ENCODE measurements at regions not wholly inside any gene's neighbourhood (a gene's known extent, or its start where the extent isn't known, plus 50 kb on each side); places are given as distances from the start of the nearest gene placed in this dataset.

DNA sequence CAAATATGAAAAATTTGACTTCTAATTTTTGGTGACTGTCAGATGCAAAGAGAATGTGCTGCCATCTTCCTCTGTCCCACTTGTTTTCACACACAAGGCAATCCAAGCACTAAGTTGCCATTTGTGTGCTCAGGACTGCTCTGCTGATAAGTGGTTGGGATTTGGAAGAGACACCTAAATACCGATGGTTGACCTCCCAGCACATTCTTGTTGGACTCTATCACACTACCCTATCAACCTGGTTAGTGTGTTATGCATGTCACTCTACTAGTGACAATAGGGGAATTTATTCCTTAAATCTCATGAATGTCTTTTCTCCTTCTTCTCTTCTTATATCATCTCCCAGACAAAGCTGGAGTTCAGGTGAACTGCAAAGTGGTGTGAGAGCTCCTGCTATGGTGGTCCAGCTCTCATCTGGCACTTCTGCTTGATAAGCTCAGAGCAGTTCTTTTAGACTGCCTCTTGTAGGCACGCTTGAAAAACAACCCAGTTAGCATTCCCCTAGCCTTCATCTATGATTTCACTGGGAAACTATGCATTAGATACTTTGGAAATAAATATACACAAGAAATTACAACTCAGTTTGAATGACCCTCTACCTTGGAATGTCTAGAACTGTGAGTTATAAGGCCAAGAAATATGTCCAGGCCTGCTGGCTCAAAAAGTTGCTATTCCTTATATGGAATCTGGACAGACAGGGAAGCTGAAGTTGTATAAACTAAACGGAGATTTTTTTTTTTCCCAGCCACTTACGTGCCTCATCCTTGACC lies 404.8 kb downstream of the MEIS1 start:
- TF ChIP-seq, protein P1, sequence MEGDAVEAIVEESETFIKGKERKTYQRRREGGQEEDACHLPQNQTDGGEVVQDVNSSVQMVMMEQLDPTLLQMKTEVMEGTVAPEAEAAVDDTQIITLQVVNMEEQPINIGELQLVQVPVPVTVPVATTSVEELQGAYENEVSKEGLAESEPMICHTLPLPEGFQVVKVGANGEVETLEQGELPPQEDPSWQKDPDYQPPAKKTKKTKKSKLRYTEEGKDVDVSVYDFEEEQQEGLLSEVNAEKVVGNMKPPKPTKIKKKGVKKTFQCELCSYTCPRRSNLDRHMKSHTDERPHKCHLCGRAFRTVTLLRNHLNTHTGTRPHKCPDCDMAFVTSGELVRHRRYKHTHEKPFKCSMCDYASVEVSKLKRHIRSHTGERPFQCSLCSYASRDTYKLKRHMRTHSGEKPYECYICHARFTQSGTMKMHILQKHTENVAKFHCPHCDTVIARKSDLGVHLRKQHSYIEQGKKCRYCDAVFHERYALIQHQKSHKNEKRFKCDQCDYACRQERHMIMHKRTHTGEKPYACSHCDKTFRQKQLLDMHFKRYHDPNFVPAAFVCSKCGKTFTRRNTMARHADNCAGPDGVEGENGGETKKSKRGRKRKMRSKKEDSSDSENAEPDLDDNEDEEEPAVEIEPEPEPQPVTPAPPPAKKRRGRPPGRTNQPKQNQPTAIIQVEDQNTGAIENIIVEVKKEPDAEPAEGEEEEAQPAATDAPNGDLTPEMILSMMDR (conservative IDR thresholded peaks at IDR 0.05; ENCODE audit: low read depth, low read length), result 0 out of 2 replicates have a peak, but pooled peaks have one; percentile 1
- TF ChIP-seq, protein P2, sequence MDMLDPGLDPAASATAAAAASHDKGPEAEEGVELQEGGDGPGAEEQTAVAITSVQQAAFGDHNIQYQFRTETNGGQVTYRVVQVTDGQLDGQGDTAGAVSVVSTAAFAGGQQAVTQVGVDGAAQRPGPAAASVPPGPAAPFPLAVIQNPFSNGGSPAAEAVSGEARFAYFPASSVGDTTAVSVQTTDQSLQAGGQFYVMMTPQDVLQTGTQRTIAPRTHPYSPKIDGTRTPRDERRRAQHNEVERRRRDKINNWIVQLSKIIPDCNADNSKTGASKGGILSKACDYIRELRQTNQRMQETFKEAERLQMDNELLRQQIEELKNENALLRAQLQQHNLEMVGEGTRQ (IDR thresholded peaks at IDR 0.05; ENCODE audit: low read depth, low read length), result no peak
- peak; percentile 73 for TF ChIP-seq POLR2A (IDR thresholded peaks at IDR 0.05; ENCODE audit: low read depth, low read length)
- TF ChIP-seq MAFK (IDR thresholded peaks at IDR 0.05; ENCODE audit: low read depth, low read length), result peak; percentile 35; the same call in 1 of the 2 replicates
- no peak; the same call in 1 of the 2 replicates for TF ChIP-seq RFX5 (IDR thresholded peaks at IDR 0.05; ENCODE audit: low read depth, low read length)
- no peak for TF ChIP-seq MXI1 (IDR thresholded peaks at IDR 0.05; ENCODE audit: borderline replicate concordance, low read depth, low read length)
- TF ChIP-seq CEBPB (IDR thresholded peaks at IDR 0.05; ENCODE audit: low read depth, low read length), result no peak
- TF ChIP-seq BHLHE40 (IDR thresholded peaks at IDR 0.05; ENCODE audit: low read depth, low read length), result peak; percentile 81
- no peak; the same call in 1 of the 2 replicates for TF ChIP-seq RAD21 (IDR thresholded peaks at IDR 0.05; ENCODE audit: low read length)
- no peak for TF ChIP-seq RCOR1 (IDR thresholded peaks at IDR 0.05; ENCODE audit: insufficient replicate concordance, low read length)
- TF ChIP-seq, protein P3, sequence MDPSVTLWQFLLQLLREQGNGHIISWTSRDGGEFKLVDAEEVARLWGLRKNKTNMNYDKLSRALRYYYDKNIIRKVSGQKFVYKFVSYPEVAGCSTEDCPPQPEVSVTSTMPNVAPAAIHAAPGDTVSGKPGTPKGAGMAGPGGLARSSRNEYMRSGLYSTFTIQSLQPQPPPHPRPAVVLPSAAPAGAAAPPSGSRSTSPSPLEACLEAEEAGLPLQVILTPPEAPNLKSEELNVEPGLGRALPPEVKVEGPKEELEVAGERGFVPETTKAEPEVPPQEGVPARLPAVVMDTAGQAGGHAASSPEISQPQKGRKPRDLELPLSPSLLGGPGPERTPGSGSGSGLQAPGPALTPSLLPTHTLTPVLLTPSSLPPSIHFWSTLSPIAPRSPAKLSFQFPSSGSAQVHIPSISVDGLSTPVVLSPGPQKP (IDR thresholded peaks at IDR 0.05; ENCODE audit: borderline replicate concordance, low read depth, low read length), result no peak
- no peak for TF ChIP-seq CHD1 (IDR thresholded peaks at IDR 0.05; ENCODE audit: low read depth, low read length)
- TF ChIP-seq MAZ (IDR thresholded peaks at IDR 0.05; ENCODE audit: borderline replicate concordance, low read depth, low read length), result no peak
- TF ChIP-seq NFE2L2 (IDR thresholded peaks at IDR 0.05; ENCODE audit: low read depth, low read length), result no peak

Measured in IMR-90 (cell line).